Effector memory CD8-positive, alpha-beta T cell (primary cell): ENCODE measurements at regions not wholly inside any gene's neighbourhood (a gene's known extent, or its start where the extent isn't known, plus 50 kb on each side); places are given as distances from the start of the nearest gene placed in this dataset.

Experiments used
- ATAC-seq: fragments of 150-1000 bp; cut with Tn5 transposase; replicated peaks from 2 replicates; pipeline ENCODE4 v1.10.0; 2021; ENCODE audit warnings: mild to moderate bottlenecking, moderate library complexity
- DNase-seq, 3 experiments: peaks; one replicate each; pipeline ENCODE4 v3.0.0; 2021
- H3K27ac Mint-ChIP-seq, 2 donors: one replicate each; pipeline ENCODE4 v1.8.0; 2022; ENCODE audit warnings: mild to moderate bottlenecking in 2 of 2, mixed read lengths in 2 of 2, moderate library complexity in 2 of 2
- H3K27me3 Mint-ChIP-seq, 2 donors: one replicate each; pipeline ENCODE4 v1.8.0; 2022; ENCODE audit warnings: mixed read lengths in 2 of 2
- H3K36me3 Mint-ChIP-seq: one replicate; pipeline ENCODE4 v1.8.0; 2022; ENCODE audit warnings: mild to moderate bottlenecking, moderate library complexity, mixed read lengths; ENCODE audit not compliant: insufficient read depth
- H3K4me1 Mint-ChIP-seq, 2 donors: one replicate each; pipeline ENCODE4 v1.8.0; 2022; ENCODE audit warnings: low read depth in 2 of 2, mixed read lengths in 2 of 2
- H3K4me3 Mint-ChIP-seq, 2 donors: one replicate each; pipeline ENCODE4 v1.8.0; 2022; ENCODE audit warnings: mild to moderate bottlenecking in 2 of 2, mixed read lengths in 2 of 2, moderate library complexity in 2 of 2
- H3K9me3 Mint-ChIP-seq, 2 donors: one replicate each; pipeline ENCODE4 v1.8.0; 2022; ENCODE audit warnings: mixed read lengths in 2 of 2

DNA sequence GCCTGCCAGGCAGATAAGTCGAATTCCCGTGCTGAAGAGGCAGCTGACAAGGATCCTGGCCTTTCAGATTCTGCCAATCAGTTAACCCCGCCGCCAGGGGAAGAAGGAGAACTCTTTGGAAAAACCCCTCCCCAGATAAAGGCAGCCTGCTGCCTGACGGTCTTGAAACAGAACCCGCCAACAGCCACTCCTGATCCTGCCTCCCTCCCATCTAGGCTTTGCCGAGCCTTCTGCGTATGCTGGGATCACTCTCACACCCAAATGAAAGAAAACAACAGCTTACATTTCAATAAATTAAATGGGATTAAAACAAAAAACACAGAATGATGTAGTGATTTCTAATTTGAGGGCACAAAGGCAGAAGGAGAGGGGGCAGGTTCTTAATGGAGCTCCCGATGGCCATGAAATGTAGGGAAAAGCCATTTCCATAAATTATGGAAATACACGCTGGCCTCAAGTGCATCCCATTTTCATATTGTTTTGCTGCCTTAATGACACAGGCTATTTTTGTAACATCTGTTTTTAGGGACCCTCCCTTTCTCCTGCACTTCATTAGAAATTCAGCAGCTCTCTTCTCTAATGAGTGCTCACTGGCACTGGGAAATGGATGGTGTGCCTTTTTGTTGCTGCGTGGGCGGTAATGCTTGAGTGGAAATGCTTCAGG is 319.1 kb downstream of the MED10 start:
- Mint-ChIP-seq H3K4me3 (no peak overlapping the region), H3K36me3 (no peaks in the 10 kb centered on the region), H3K27ac (no peak overlapping the region), H3K4me1 (no peaks in the 10 kb centered on the region), H3K9me3 (no peaks in the 10 kb centered on the region), H3K27me3 (peaks cover 0 to 6% of the 10 kb centered on the region in 2 donors)
- DNase-seq (no peak), ATAC-seq (no peak)

DNA sequence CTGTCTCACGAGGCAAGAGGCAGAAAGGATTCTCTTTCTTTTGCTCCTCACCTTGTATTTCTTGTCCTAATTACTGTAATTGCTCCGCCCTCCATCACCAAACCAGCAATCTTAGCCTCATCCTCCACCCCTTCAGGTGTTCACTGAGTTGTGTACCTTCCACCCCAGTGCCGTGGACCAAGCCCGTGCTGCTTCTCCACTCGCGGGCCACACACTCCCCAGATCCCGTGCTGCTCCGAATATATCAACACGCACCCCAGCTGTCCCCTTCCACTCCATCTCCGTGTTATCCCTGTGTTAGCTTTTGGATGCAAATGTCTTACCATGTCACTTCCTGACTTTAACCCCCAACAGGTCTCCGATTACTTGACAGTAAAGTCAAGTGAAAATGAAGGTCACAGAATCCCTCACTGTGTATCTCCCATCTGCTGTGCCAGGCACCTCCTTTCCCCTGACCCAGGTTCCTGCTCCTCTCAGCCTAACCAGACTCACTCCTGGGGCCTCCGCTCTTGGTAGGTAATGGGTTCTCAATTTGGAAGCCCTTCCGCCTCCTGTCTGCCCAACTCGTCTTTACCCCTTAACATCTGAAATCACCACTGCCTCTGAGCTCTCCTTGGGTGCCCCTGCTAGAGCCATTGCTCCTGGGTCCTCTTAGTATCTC is 320.2 kb downstream of the MED10 start:
- no peak overlapping the region for H3K27ac Mint-ChIP-seq
- no peaks in the 10 kb centered on the region for H3K36me3 Mint-ChIP-seq
- no peak overlapping the region for H3K4me3 Mint-ChIP-seq
- ATAC-seq, result no peak
- H3K9me3 Mint-ChIP-seq, result no peaks in the 10 kb centered on the region
- H3K4me1 Mint-ChIP-seq, result no peaks in the 10 kb centered on the region
- DNase-seq, result no peak
- peaks cover 0 to 6% of the 10 kb centered on the region in 2 donors for H3K27me3 Mint-ChIP-seq

DNA sequence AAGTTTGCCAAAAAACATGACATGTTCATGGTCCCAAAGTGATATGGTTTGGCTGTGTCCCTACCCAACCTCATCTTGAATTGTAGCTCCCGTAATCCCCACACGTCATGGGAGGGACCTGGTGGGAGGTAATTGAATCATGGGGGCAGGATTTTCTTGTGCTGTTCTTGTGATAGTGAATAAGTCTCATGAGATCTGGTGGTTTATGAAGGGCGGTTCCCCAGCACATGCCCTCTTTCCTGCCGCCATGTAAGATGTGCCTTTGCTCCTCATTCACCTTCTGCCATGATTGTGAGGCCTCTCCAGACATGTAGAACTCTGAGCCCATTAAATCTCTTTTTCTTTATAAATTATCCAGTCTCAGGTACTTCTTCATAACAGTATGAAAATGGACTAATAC is 322.1 kb downstream of the MED10 start:
- ATAC-seq (no peak), DNase-seq (no peak)
- Mint-ChIP-seq H3K27ac (no peak overlapping the region), H3K36me3 (no peaks in the 10 kb centered on the region), H3K4me1 (no peaks in the 10 kb centered on the region), H3K27me3 (no peaks in the 10 kb centered on the region), H3K9me3 (peaks cover 0 to 2% of the 10 kb centered on the region in 2 donors), H3K4me3 (no peak overlapping the region)

DNA sequence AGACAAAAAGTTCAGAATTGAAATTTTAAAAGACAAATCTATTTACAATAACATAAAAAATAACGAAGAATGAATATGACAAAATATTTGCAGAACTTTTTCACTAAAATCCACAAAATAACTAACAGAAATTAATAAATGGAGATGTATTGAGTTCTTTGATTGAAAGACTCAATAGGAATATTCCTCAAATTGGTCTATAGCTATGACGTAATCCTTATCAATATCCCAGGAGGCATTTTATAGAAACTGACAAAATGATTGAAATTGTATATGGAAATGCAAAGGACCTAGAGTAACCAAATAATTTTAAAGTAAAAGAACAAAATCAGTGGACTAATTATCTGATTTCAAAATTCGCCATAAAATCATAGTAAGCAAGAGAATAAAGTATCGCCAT is 328.7 kb downstream of the MED10 start:
- Mint-ChIP-seq H3K27me3 (no peaks in the 10 kb centered on the region), H3K4me3 (no peak overlapping the region), H3K4me1 (no peaks in the 10 kb centered on the region), H3K36me3 (no peaks in the 10 kb centered on the region), H3K9me3 (peaks cover 0 to 2% of the 10 kb centered on the region in 2 donors), H3K27ac (no peak overlapping the region)
- ATAC-seq (no peak), DNase-seq (no peak)

DNA sequence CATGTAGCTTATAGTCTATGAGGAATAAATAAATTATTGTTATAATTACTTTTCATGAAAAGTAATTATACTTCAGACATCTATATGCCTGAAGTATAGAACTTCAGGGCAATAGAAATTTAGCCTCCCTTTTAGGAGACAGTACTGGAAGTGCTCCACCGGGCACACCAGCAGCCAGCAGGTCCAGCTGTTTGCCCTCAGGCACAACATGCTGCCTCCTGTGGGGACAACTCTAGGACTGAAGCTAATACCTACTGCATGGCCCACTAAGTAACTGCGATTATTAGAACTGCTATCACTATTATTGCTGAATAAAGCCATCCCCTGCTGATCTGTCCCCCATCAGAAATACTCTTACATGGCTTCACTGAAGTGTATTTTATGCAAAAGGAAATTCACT is 329.6 kb downstream of the MED10 start:
- DNase-seq, result no peak
- Mint-ChIP-seq H3K4me1 (no peaks in the 10 kb centered on the region), H3K27ac (no peak overlapping the region), H3K36me3 (no peaks in the 10 kb centered on the region), H3K4me3 (no peak overlapping the region), H3K27me3 (peaks cover 4 to 7% of the 10 kb centered on the region in 2 donors), H3K9me3 (peaks cover 0 to 2% of the 10 kb centered on the region in 2 donors)
- ATAC-seq, result no peak

DNA sequence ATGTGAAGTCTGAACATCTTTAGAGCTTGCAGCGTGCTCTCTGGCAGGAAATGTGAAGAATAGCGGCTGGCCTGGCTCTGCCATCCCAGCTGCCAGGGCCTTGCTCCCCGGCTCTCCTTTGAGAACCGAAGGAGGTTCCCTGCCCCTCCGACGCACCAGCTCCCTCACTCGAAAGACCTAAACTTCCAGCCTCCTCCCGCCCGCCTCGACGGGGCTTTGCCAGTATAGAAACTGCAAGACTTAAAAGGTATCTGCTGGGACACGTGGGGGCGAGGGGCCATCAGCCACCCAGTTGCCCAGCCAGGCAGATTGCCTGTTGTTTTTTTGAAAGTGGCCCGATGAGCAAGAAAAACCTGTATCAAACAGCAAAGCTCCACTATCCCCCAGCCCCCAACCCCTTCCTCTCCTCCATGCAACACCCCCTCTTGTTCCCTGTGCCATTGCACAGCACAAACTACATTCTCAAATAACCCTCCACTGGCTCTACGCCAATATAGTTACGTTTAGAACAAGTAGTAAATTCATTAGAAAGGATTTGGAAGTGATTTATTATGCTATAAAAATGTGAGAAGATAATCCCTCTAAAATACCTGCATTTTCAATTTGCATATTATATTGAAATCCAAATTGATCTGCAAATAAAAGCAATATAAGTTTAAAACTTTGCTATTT is 331.9 kb downstream of the MED10 start:
- H3K9me3 Mint-ChIP-seq, result no peaks in the 10 kb centered on the region
- H3K27me3 Mint-ChIP-seq, result peaks cover 8 to 10% of the 10 kb centered on the region in 2 donors
- H3K4me1 Mint-ChIP-seq, result no peaks in the 10 kb centered on the region
- H3K4me3 Mint-ChIP-seq, result no peak overlapping the region
- ATAC-seq, result no peak
- H3K27ac Mint-ChIP-seq, result no peak overlapping the region
- DNase-seq, result no peak
- H3K36me3 Mint-ChIP-seq, result no peaks in the 10 kb centered on the region

DNA sequence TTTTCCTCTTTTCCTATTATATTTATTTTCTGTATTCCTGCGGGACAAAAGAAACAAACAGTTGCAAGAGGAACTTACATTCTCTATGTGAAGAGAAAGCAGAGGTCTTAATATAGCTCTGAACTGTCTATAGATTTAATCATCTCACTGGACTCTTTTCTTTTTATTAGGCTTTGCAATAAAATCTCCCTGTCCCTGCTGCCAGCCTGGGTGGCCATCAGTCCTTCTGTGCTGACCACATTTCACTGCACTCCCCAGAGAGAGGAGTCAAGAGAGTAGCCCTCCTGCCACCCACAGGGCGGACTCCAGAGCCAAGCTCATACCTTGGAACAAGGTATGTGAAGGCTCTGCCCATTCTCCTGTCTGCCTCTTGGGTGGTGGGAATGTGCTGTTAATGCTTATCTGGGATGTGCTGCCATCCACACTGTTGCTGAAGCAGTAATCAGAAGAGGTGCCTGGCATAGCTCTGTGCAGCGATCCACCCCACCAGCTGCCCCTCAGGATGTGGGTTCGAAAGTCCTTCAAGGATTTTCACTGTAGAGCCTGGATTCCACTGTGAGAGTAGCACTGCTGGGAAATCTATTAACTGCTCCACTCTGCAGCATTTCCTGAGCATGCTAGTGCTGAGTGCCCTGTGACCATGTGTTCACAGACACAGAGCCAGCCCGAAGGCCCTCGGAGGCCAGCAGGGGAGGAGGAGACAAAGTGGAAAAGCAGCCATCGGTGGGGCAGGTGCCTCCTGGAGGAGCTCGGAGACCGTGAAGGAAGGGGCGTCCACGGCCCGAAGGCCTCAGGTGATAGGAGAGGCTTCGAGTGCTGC is 334.6 kb downstream of the MED10 start:
- Mint-ChIP-seq H3K27ac (no peak overlapping the region), H3K9me3 (no peaks in the 10 kb centered on the region), H3K36me3 (no peaks in the 10 kb centered on the region), H3K4me1 (no peaks in the 10 kb centered on the region), H3K4me3 (no peak overlapping the region), H3K27me3 (peaks cover 8 to 10% of the 10 kb centered on the region in 2 donors)
- no peak for DNase-seq
- no peak for ATAC-seq

DNA sequence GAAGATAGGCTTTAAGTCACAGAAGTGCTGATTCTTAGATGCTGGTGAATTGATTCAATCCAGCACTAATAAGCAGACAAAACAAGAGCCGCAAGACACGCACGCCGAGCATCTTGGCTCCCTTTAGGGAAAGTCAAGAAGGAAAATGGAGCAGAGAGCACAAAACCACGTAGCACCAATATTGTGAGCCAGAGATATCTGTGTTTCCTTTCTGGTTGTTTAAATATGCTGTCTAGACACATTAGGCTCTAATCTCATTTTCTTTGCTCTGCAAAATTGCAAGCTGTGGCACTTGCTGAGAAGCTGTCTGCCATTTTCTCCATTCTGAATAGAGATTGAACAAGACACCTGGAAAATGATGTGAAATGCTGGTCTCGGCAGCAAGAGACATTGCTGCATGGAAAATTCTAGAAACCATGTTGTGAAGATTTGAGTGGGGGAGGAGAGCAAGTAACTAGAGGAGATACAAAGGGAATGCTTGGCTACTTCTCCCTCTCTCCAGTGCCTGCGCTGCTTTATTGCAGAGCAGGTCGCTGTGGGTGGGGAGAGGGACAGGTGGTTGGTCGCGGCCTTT is 336.3 kb downstream of the MED10 start:
- Mint-ChIP-seq H3K27ac (no peak overlapping the region), H3K4me3 (no peak overlapping the region), H3K4me1 (no peaks in the 10 kb centered on the region), H3K27me3 (peaks cover 8 to 10% of the 10 kb centered on the region in 2 donors), H3K9me3 (no peaks in the 10 kb centered on the region), H3K36me3 (no peaks in the 10 kb centered on the region)
- DNase-seq, result no peak
- ATAC-seq, result no peak

DNA sequence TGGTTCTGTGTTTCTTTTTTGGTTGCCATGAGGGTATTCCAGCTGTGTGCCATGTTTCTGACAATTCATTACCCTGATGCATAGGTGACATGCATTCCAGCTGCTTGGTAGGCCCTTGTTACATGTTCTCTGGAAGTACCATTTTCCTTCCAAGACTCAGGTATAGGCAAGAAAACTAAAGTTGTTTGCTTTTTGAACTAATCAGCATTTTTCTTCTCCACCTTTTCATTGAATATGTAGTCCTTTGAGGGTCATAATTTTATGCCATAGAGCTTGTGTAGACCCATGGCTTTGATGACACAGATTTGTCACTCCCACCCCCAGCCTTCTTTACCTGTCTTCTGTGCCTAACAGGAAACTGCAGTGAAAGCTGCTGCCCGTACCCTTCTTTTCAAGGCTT is 339.2 kb downstream of the MED10 start:
- peaks cover 7 to 8% of the 10 kb centered on the region in 2 donors for H3K27me3 Mint-ChIP-seq
- no peak overlapping the region for H3K27ac Mint-ChIP-seq
- no peak for ATAC-seq

DNA sequence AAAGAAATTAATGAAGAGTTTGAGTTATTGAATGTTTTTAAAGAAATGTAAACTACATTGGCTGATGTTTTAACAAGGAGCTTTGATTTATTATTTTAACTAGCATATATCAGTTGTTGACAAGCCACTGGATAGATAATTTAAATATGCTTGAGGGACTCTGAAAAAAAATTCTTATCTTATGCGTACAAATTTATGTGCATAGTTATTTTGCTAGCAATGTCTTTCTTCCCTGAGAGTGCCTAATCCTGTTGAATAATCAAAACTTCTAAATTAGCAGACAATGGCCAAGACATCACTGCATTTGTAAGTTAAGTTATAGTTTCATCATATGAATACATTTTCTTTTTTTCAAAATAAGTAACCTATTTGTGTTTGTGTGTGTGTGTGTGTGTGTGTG is 342.3 kb downstream of the MED10 start:
- ATAC-seq, result no peak
- Mint-ChIP-seq H3K36me3 (no peaks in the 10 kb centered on the region), H3K27ac (no peak overlapping the region), H3K9me3 (peaks cover 0 to 10% of the 10 kb centered on the region in 2 donors), H3K4me1 (no peaks in the 10 kb centered on the region), H3K4me3 (no peak overlapping the region), H3K27me3 (no peaks in the 10 kb centered on the region)
- DNase-seq, result no peak

More for the DNA sequence above, 339.2 kb downstream of the MED10 start:
- DNase-seq, result no peak
- H3K36me3 Mint-ChIP-seq, result no peaks in the 10 kb centered on the region
- H3K9me3 Mint-ChIP-seq, result no peaks in the 10 kb centered on the region
- H3K4me1 Mint-ChIP-seq, result no peaks in the 10 kb centered on the region
- H3K4me3 Mint-ChIP-seq, result no peak overlapping the region

DNA sequence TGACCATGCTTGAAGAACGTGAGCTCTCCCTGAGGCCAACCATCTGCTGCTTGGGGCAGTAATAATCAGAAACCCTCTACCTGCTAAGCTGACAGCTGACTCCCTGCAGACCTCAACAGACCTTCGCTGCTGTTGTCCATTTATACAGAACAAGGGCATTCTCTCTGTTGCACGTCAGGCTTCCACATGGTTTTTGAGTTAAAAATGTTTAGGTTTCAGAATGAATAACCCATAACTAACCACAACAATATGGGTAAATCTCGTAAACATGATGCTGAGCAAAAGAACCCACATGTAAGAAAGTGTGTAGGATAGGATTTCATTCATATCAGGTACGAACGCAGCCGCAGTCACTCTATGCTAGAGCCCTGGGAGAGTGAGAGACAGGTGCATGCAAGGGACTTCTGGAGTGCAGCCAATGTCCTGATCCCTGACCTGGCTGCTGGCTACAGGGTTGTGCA is 348.5 kb downstream of the MED10 start:
- H3K4me1 Mint-ChIP-seq, result no peaks in the 10 kb centered on the region
- no peak overlapping the region for H3K4me3 Mint-ChIP-seq
- H3K36me3 Mint-ChIP-seq, result no peaks in the 10 kb centered on the region
- no peaks in the 10 kb centered on the region for H3K27me3 Mint-ChIP-seq
- H3K9me3 Mint-ChIP-seq, result peaks cover 3 to 10% of the 10 kb centered on the region in 2 donors
- DNase-seq (no peak), ATAC-seq (no peak)
- no peak overlapping the region for H3K27ac Mint-ChIP-seq

DNA sequence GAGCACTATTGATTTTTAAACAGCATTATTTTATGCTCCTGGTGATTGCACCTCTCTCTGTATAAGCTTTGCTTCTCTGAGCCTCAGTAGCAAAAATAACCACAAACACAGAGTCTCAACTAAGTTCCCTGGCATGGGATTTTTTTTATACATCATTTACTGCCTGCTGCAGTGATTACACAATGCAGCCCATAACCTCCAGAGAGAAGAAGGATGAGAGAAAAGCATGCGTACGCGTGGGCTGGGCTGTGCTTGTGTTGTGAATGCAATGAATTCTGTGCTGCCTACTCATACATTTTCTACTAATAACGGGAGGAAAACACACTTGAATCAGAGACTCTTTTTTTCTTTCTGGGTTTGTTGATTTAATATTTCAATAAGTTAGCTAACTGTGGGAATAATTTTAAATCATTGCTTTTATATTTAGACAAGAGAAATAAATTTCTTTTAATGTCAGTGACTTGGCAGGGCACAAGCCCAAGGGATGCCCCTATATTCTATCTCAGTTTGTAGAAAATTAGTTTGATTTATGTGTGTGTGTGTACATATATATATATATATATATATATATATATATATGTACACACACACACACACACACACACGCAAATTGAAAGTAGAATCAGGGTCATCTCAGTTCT is 351.5 kb downstream of the MED10 start:
- Mint-ChIP-seq H3K9me3 (peaks cover 4 to 8% of the 10 kb centered on the region in 2 donors), H3K36me3 (no peaks in the 10 kb centered on the region), H3K4me1 (no peaks in the 10 kb centered on the region), H3K4me3 (no peak overlapping the region), H3K27me3 (no peaks in the 10 kb centered on the region), H3K27ac (no peak overlapping the region)
- DNase-seq (no peak), ATAC-seq (no peak)

DNA sequence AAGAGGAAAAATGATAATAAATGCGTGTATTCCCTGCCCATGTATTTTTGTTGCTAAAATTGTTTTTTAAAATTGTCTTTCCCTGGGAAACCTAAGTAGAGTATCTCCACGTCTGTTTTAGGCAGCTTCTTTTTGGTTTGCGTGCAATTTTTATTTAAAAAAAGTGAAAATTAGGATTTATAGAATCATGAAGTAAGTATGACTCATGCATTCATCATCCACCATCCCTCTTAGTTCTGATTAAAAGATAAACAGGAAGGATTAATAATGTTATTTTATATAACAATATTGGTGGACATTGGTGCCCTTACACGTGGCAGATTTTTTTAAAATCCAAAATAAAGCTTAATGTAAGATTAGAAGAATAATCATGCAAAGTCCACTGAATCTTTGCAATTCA is 358.7 kb downstream of the MED10 start:
- Mint-ChIP-seq H3K4me3 (no peak overlapping the region), H3K36me3 (no peaks in the 10 kb centered on the region), H3K9me3 (peaks cover 0 to 1% of the 10 kb centered on the region in 2 donors), H3K27me3 (no peaks in the 10 kb centered on the region), H3K27ac (no peak overlapping the region), H3K4me1 (no peaks in the 10 kb centered on the region)
- ATAC-seq, result no peak
- DNase-seq, result no peak
